Tibial nerve (tissue), 4 donors: ENCODE measurements at regions not wholly inside any gene's neighbourhood (a gene's known extent, or its start where the extent isn't known, plus 50 kb on each side); places are given as distances from the start of the nearest gene placed in this dataset.

Experiments
- DNase-seq, 2 donors: peaks; one replicate each; pipeline ENCODE4 v3.0.0-alpha.2; 2019; ENCODE audit warnings: low spot score in 2 of 2
- H3K27ac ChIP-seq, 4 donors: fragments of 200-600 bp; sonication (generic) in 3 of 4; one replicate each; pipeline ENCODE4 v1.5.1; 2017 to 2019; ENCODE audit warnings: mild to moderate bottlenecking in 1 of 4
- H3K27me3 ChIP-seq, 2 donors: fragments of 200-600 bp; sonication (generic) in 1 of 2; one replicate each; pipeline versions ENCODE4 v1.5.1 to v1.6.0; 2017 to 2019
- H3K36me3 ChIP-seq, 3 donors: fragments of 200-600 bp; sonication (generic); one replicate each; pipeline ENCODE4 v1.5.1; 2018 to 2019
- H3K4me1 ChIP-seq, 4 donors: fragments of 200-600 bp; sonication (generic) in 3 of 4; one replicate each; pipeline ENCODE4 v1.5.1; 2017 to 2019
- H3K4me3 ChIP-seq, 4 donors: fragments of 200-600 bp; sonication (generic) in 3 of 4; one replicate each; pipeline ENCODE4 v1.5.1; 2017 to 2019; ENCODE audit warnings: mild to moderate bottlenecking in 1 of 4, moderate library complexity in 1 of 4
- H3K9me3 ChIP-seq, 4 donors: fragments of 200-600 bp; sonication (generic) in 3 of 4; one replicate each; pipeline ENCODE4 v1.5.1; 2017 to 2019
- CTCF ChIP-seq, 5 experiments: fragments of 200-600 bp in 3 of 5; fragments of 450-650 bp in 2 of 5; sonication (generic) in 3 of 5; IDR thresholded peaks; one replicate each; pipeline ENCODE4 v1.5.1; 2016 to 2019; ENCODE audit warnings: antibody characterized with exemption in 5 of 5, mild to moderate bottlenecking in 3 of 5, moderate library complexity in 2 of 5
- EP300 ChIP-seq, 2 donors: sonication (generic); formaldehyde crosslinking; IDR thresholded peaks; one replicate each; pipeline ENCODE4 v1.6.1; 2017; ENCODE audit warnings: antibody characterized with exemption in 2 of 2, mild to moderate bottlenecking in 1 of 2
- POLR2A ChIP-seq, 2 donors: fragments of 450-650 bp; IDR thresholded peaks; one replicate each; pipeline ENCODE4 v1.6.1; 2017; ENCODE audit warnings: antibody characterized with exemption in 2 of 2, mild to moderate bottlenecking in 2 of 2, moderate library complexity in 2 of 2
- WGBS, 2 donors: methylation state at CpG; one replicate each; pipeline ENCODE4 v1.1.5; 2018; 5-methylcytosine and 5-hydroxymethylcytosine counted together

- Histone ChIP-seq H3K9me3 (no peaks in the 10 kb centered on the region), H3K4me3 (no peak overlapping the region), H3K36me3 (no peaks in the 10 kb centered on the region), H3K27ac (peak overlapping the region in 1 of 4 donors; percentile 31), H3K27me3 (no peaks in the 10 kb centered on the region), H3K4me1 (peaks cover 0 to 55% (median 5%) of the 10 kb centered on the region in 4 donors)
- DNase-seq: peak; percentile 76 to 86
- WGBS, 2 donors: 3 to 14% methylated on average over 4 of the region's 4 CpGs
- TF ChIP-seq CTCF (IDR thresholded peaks at IDR 0.05) (peak; percentile 58 to 85 (median 61)), EP300 (IDR thresholded peaks at IDR 0.05) (peak in 1 of 2 donors; percentile 25), POLR2A (IDR thresholded peaks at IDR 0.05) (no peak)
Measured at GRCh38 chr1:67561704-67562113, 123.3 kb upstream of the GADD45A start.

GRCh38 chr1:67563684-67564083 lies 121.3 kb upstream of the GADD45A start:
- no peaks in the 10 kb centered on the region for H3K9me3 ChIP-seq
- 79 to 82% methylated on average over 2 of the region's 2 CpGs for WGBS, 2 donors
- TF ChIP-seq POLR2A (IDR thresholded peaks at IDR 0.05): no peak
- no peak for TF ChIP-seq EP300 (IDR thresholded peaks at IDR 0.05)
- H3K36me3 ChIP-seq: no peaks in the 10 kb centered on the region
- no peak overlapping the region for H3K4me3 ChIP-seq
- H3K4me1 ChIP-seq: peaks cover 0 to 35% (median 4%) of the 10 kb centered on the region in 4 donors
- H3K27me3 ChIP-seq: no peaks in the 10 kb centered on the region
- no peak for DNase-seq
- H3K27ac ChIP-seq: peak overlapping the region; percentile 35 to 72 (median 59)

GRCh38 chr1:67564193-67564592 lies 120.8 kb upstream of the GADD45A start:
- DNase-seq: peak in 1 of 2 donors; percentile 50
- Histone ChIP-seq H3K27ac (peak overlapping the region; percentile 40 to 72 (median 59)), H3K9me3 (no peaks in the 10 kb centered on the region), H3K4me1 (peaks cover 0 to 30% (median 2%) of the 10 kb centered on the region in 4 donors), H3K36me3 (no peaks in the 10 kb centered on the region), H3K27me3 (no peaks in the 10 kb centered on the region), H3K4me3 (no peak overlapping the region)
- TF ChIP-seq CTCF (IDR thresholded peaks at IDR 0.05): no peak
- peak; percentile 82 to 85 for TF ChIP-seq EP300 (IDR thresholded peaks at IDR 0.05)
- 38 to 41% methylated on average over 8 of the region's 8 CpGs for WGBS, 2 donors

GRCh38 chr1:67566803-67567377 lies 118.1 kb upstream of the GADD45A start:
- Histone ChIP-seq H3K4me3 (no peak overlapping the region), H3K27ac (no peak overlapping the region), H3K4me1 (peaks cover 0 to 17% (median 0%) of the 10 kb centered on the region in 4 donors), H3K36me3 (no peaks in the 10 kb centered on the region), H3K9me3 (no peaks in the 10 kb centered on the region), H3K27me3 (no peaks in the 10 kb centered on the region)
- no peak for DNase-seq
- TF ChIP-seq POLR2A (IDR thresholded peaks at IDR 0.05): no peak
- TF ChIP-seq EP300 (IDR thresholded peaks at IDR 0.05): no peak
- no peak for TF ChIP-seq CTCF (IDR thresholded peaks at IDR 0.05)
- WGBS, 2 donors: 64 to 67% methylated on average over 2 of the region's 2 CpGs

- peak overlapping the region in 2 of 4 donors; percentile 6 to 55 for H3K27ac ChIP-seq
- TF ChIP-seq POLR2A (IDR thresholded peaks at IDR 0.05) (no peak), CTCF (IDR thresholded peaks at IDR 0.05) (no peak), EP300 (IDR thresholded peaks at IDR 0.05) (no peak)
- 75 to 83% methylated on average over 6 to 8 of the region's 8 CpGs for WGBS, 2 donors
- no peaks in the 10 kb centered on the region for H3K27me3 ChIP-seq
- no peaks in the 10 kb centered on the region for H3K9me3 ChIP-seq
- H3K4me1 ChIP-seq: peaks cover 0 to 2% (median 0%) of the 10 kb centered on the region in 4 donors
- no peak for DNase-seq
- H3K4me3 ChIP-seq: no peak overlapping the region
- no peaks in the 10 kb centered on the region for H3K36me3 ChIP-seq
Measured at GRCh38 chr1:67570486-67571143, 114.4 kb upstream of the GADD45A start.
